ENCODE measurements at regions not wholly inside any gene's neighbourhood (a gene's known extent, or its start where the extent isn't known, plus 50 kb on each side); places are given as distances from the start of the nearest gene placed in this dataset.

DNA sequence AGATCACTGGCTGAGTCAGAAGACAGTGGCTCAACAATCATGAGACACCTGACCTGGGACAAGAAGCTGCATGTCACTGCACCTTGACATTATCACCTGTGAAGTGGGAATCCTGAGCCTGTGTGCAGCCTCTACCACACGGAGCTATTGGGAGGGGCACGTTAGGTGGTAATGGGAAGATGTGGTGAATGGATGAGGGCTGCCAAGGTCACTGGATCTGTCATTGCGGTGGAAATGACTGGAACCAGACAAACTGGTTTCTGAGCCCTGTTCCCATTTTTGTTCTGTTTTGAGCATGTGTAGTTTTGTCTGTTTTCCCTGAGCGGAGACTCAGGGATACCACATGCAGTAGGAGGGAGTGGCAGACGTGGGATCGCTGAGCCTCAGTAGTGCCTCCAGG lies 235.5 kb downstream of the OPA1 start:
- H3K9me3 ChIP-seq (ENCODE audit: low read depth): no peaks in the 10 kb centered on the region
- no peaks in the 10 kb centered on the region for H3K27me3 ChIP-seq
- peak overlapping the region; percentile 45 for H3K27ac ChIP-seq
- H3K4me1 ChIP-seq (ENCODE audit: insufficient read depth): peaks cover 30% of the 10 kb centered on the region
- no peaks in the 10 kb centered on the region for H3K36me3 ChIP-seq (replicated peaks; ENCODE audit: insufficient read depth, low read depth)
- H3K4me3 ChIP-seq: no peak overlapping the region
- no peaks in the 10 kb centered on the region for H4K20me1 ChIP-seq (ENCODE audit: insufficient read depth, poor library complexity, severe bottlenecking)
- no peaks in the 10 kb centered on the region for H3K79me2 ChIP-seq
- TF ChIP-seq, protein P1, sequence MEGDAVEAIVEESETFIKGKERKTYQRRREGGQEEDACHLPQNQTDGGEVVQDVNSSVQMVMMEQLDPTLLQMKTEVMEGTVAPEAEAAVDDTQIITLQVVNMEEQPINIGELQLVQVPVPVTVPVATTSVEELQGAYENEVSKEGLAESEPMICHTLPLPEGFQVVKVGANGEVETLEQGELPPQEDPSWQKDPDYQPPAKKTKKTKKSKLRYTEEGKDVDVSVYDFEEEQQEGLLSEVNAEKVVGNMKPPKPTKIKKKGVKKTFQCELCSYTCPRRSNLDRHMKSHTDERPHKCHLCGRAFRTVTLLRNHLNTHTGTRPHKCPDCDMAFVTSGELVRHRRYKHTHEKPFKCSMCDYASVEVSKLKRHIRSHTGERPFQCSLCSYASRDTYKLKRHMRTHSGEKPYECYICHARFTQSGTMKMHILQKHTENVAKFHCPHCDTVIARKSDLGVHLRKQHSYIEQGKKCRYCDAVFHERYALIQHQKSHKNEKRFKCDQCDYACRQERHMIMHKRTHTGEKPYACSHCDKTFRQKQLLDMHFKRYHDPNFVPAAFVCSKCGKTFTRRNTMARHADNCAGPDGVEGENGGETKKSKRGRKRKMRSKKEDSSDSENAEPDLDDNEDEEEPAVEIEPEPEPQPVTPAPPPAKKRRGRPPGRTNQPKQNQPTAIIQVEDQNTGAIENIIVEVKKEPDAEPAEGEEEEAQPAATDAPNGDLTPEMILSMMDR (IDR thresholded peaks at IDR 0.05; ENCODE audit: poor library complexity): no peak
- no peak for TF ChIP-seq EZH2 (IDR thresholded peaks at IDR 0.05; ENCODE audit: borderline replicate concordance)
- no peak for TF ChIP-seq EZH2phosphoT487 (IDR thresholded peaks at IDR 0.05; ENCODE audit: low read depth, severe bottlenecking, unreplicated experiment)
- WGBS (ENCODE audit: low lambda C conversion rate, missing lambda C conversion rate): 70% methylated on average over 6 of the region's 6 CpGs
- H3K9me2 ChIP-seq (replicated peaks; ENCODE audit: insufficient read depth): no peaks in the 10 kb centered on the region
- no peak for DNase-seq (ENCODE audit: low spot score)
- no peak overlapping the region for H2AFZ ChIP-seq
- H3K4me2 ChIP-seq: peak overlapping the region; percentile 5

DNA sequence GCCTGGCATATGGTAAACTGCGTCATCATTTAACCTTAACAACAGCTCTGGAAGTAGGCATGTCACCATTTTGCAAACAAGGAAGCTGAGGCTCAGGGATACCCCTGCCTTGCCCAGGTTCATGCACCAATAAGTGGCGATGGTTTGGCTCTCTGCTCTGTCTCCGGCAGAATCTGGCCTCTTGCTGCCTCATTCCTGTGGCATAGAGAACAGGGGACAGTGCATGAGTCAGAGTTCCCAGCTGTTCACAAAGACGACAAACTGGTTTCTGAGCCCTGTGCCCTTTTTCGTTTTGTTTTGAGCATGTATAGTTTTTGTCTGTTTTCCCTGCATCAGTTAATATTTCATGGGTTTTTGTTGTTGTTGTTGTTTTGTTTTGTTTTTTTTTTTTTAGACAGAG lies 236.8 kb downstream of the OPA1 start:
- H3K9me2 ChIP-seq (replicated peaks; ENCODE audit: insufficient read depth): no peaks in the 10 kb centered on the region
- no peaks in the 10 kb centered on the region for H4K20me1 ChIP-seq (ENCODE audit: insufficient read depth, poor library complexity, severe bottlenecking)
- no peaks in the 10 kb centered on the region for H3K36me3 ChIP-seq (replicated peaks; ENCODE audit: insufficient read depth, low read depth)
- peak overlapping the region; percentile 71 for H3K27ac ChIP-seq
- H3K4me1 ChIP-seq (ENCODE audit: insufficient read depth): peaks cover 30% of the 10 kb centered on the region
- WGBS (ENCODE audit: low lambda C conversion rate, missing lambda C conversion rate): 61% methylated on average over 5 of the region's 5 CpGs
- H3K4me2 ChIP-seq: no peak overlapping the region
- no peaks in the 10 kb centered on the region for H3K79me2 ChIP-seq
- no peak overlapping the region for H3K4me3 ChIP-seq
- no peak overlapping the region for H2AFZ ChIP-seq
- TF ChIP-seq EZH2 (IDR thresholded peaks at IDR 0.05; ENCODE audit: borderline replicate concordance): no peak
- TF ChIP-seq, protein P1 (IDR thresholded peaks at IDR 0.05; ENCODE audit: poor library complexity): no peak
- no peaks in the 10 kb centered on the region for H3K27me3 ChIP-seq
- DNase-seq (ENCODE audit: low spot score): peak; percentile 74
- H3K9me3 ChIP-seq (ENCODE audit: low read depth): no peaks in the 10 kb centered on the region

DNA sequence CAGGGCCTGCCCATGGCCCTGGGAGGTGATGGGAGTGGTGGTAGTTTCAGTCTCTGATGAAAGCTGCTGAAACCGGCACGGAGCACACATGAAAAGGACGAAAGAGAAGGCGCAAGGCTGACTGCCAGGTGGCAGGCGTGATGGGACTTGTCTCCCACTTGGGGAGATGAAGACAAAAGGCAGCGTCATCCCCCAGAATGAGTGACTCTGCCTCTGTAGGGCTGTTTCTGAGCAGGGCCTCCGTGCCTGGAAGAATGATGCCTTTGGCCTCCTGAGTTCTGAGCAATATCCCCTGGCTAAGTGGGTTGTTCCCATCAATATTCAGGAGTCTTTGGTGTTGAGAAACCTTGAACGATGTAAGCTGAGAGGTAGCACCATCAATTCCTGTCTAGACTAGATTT lies 237.8 kb downstream of the OPA1 start:
- no peak for DNase-seq (ENCODE audit: low spot score)
- Histone ChIP-seq H4K20me1 (ENCODE audit: insufficient read depth, poor library complexity, severe bottlenecking) (no peaks in the 10 kb centered on the region), H3K27me3 (no peaks in the 10 kb centered on the region), H3K27ac (peak overlapping the region; percentile 71), H3K36me3 (replicated peaks; ENCODE audit: insufficient read depth, low read depth) (no peaks in the 10 kb centered on the region), H2AFZ (no peak overlapping the region), H3K4me2 (no peak overlapping the region), H3K9me3 (ENCODE audit: low read depth) (no peaks in the 10 kb centered on the region), H3K4me1 (ENCODE audit: insufficient read depth) (peaks cover 29% of the 10 kb centered on the region), H3K4me3 (no peak overlapping the region), H3K79me2 (no peaks in the 10 kb centered on the region), H3K9me2 (replicated peaks; ENCODE audit: insufficient read depth) (no peaks in the 10 kb centered on the region)
- TF ChIP-seq, protein P1 (IDR thresholded peaks at IDR 0.05; ENCODE audit: poor library complexity): no peak
- TF ChIP-seq EZH2 (IDR thresholded peaks at IDR 0.05; ENCODE audit: borderline replicate concordance) (no peak), EZH2phosphoT487 (IDR thresholded peaks at IDR 0.05; ENCODE audit: low read depth, severe bottlenecking, unreplicated experiment) (no peak)
- WGBS (ENCODE audit: low lambda C conversion rate, missing lambda C conversion rate): 74% methylated on average over 8 of the region's 8 CpGs

All from hepatocyte (in vitro differentiated cells).